LHCN-M2 (cell line): ENCODE measurements at regions not wholly inside any gene's neighbourhood (a gene's known extent, or its start where the extent isn't known, plus 50 kb on each side); places are given as distances from the start of the nearest gene placed in this dataset.

Experiments used
- DNase-seq: peaks from one replicate; pipeline ENCODE4 v3.0.0-alpha.2; 2012; ENCODE audit warnings: low read depth

GRCh38 chr9:103902263-103902662 lies 191.8 kb upstream of the SMC2 start:
- no peak for DNase-seq

GRCh38 chr9:103904242-103904641 lies 189.9 kb upstream of the SMC2 start:
- DNase-seq, result no peak

GRCh38 chr9:103913899-103914298 lies 180.2 kb upstream of the SMC2 start:
- no peak for DNase-seq

GRCh38 chr9:103919605-103920209 lies 174.4 kb upstream of the SMC2 start:
- DNase-seq, result no peak

- no peak for DNase-seq
Observed at GRCh38 chr9:103928442-103928841, 165.7 kb upstream of the SMC2 start.

- no peak for DNase-seq
Observed at GRCh38 chr9:103941104-103941503, 153.0 kb upstream of the SMC2 start.

GRCh38 chr9:103942200-103942599 lies 151.9 kb upstream of the SMC2 start:
- no peak for DNase-seq

- DNase-seq, result no peak
Observed at GRCh38 chr9:103942651-103943050, 151.5 kb upstream of the SMC2 start.

GRCh38 chr9:103949096-103949495 lies 145.0 kb upstream of the SMC2 start:
- no peak for DNase-seq

- no peak for DNase-seq
Observed at GRCh38 chr9:103977163-103977562, 116.9 kb upstream of the SMC2 start.

- DNase-seq, result no peak
Observed at GRCh38 chr9:103978396-103978795, 115.7 kb upstream of the SMC2 start.

GRCh38 chr9:103981912-103982311 lies 112.2 kb upstream of the SMC2 start:
- no peak for DNase-seq

- DNase-seq, result no peak
Observed at GRCh38 chr9:103985077-103985476, 109.0 kb upstream of the SMC2 start.

- DNase-seq, result no peak
Observed at GRCh38 chr9:103988821-103989220, 105.3 kb upstream of the SMC2 start.

- DNase-seq, result no peak
Observed at GRCh38 chr9:103990311-103990710, 103.8 kb upstream of the SMC2 start.

- no peak for DNase-seq
Observed at GRCh38 chr9:103991001-103991400, 103.1 kb upstream of the SMC2 start.

GRCh38 chr9:103991698-103992097 lies 102.4 kb upstream of the SMC2 start:
- DNase-seq, result no peak

GRCh38 chr9:103992938-103993579 lies 101.0 kb upstream of the SMC2 start:
- no peak for DNase-seq

GRCh38 chr9:103997856-103998370 lies 96.2 kb upstream of the SMC2 start:
- DNase-seq, result no peak

GRCh38 chr9:103999375-104000062 lies 94.6 kb upstream of the SMC2 start:
- no peak for DNase-seq

- peak; percentile 4 for DNase-seq
Observed at GRCh38 chr9:104009826-104010225, 84.3 kb upstream of the SMC2 start.

- DNase-seq, result no peak
Observed at GRCh38 chr9:104022083-104022482, 72.0 kb upstream of the SMC2 start.

- no peak for DNase-seq
Observed at GRCh38 chr9:104025104-104025503, 69.0 kb upstream of the SMC2 start.
